Mesendoderm (in vitro differentiated cells): ENCODE measurements at regions not wholly inside any gene's neighbourhood (a gene's known extent, or its start where the extent isn't known, plus 50 kb on each side); places are given as distances from the start of the nearest gene placed in this dataset.

Source experiments
- DNase-seq: peaks from one replicate; pipeline ENCODE4 v3.0.0; 2013
- H2AK5ac ChIP-seq: 2 replicates; pipeline ENCODE4 v1.6.1; 2013; ENCODE audit warnings: low read length, inconsistent platforms
- H2BK120ac ChIP-seq: 2 replicates; pipeline ENCODE4 v1.6.1; 2013; ENCODE audit warnings: low read depth, mild to moderate bottlenecking, low read length, moderate library complexity, mixed read lengths
- H2BK15ac ChIP-seq: replicated peaks from 2 replicates; pipeline ENCODE4 v1.6.1; 2013; ENCODE audit warnings: low read depth, mild to moderate bottlenecking, moderate library complexity
- H2BK5ac ChIP-seq: 2 replicates; pipeline ENCODE4 v1.6.1; 2013; ENCODE audit warnings: low read length, inconsistent platforms
- H3K18ac ChIP-seq: 2 replicates; pipeline ENCODE4 v1.6.1; 2013; ENCODE audit warnings: mild to moderate bottlenecking, low read length, mixed read lengths
- H3K23ac ChIP-seq: one replicate; pipeline ENCODE4 v1.6.1; 2013; ENCODE audit warnings: low read length
- H3K27ac ChIP-seq: 2 replicates; pipeline ENCODE4 v1.5.1; 2013; ENCODE audit warnings: low read depth, mild to moderate bottlenecking, inconsistent platforms, low read length, moderate library complexity
- H3K27me3 ChIP-seq: 2 replicates; pipeline ENCODE4 v1.6.1; 2013; ENCODE audit warnings: low read length, control low read depth, mild to moderate bottlenecking, inconsistent platforms; ENCODE audit not compliant: insufficient read depth, poor library complexity
- H3K36me3 ChIP-seq: 2 replicates; pipeline ENCODE4 v1.6.1; 2013; ENCODE audit warnings: low read length, inconsistent platforms; ENCODE audit not compliant: control insufficient read depth, insufficient read depth
- H3K4ac ChIP-seq: one replicate; pipeline ENCODE4 v1.6.1; 2013; ENCODE audit warnings: low read depth, mild to moderate bottlenecking, low read length, moderate library complexity
- H3K4me1 ChIP-seq: 2 replicates; pipeline ENCODE4 v1.6.1; 2013; ENCODE audit warnings: low read depth, low read length, inconsistent platforms; ENCODE audit not compliant: control insufficient read depth
- H3K4me2 ChIP-seq: 2 replicates; pipeline ENCODE4 v1.6.1; 2013; ENCODE audit warnings: low read length
- H3K4me3 ChIP-seq: 2 replicates; pipeline ENCODE4 v1.5.1; 2013; ENCODE audit warnings: mild to moderate bottlenecking, low read length
- H3K56ac ChIP-seq: one replicate; pipeline ENCODE4 v1.6.1; 2013; ENCODE audit warnings: low read length
- H3K79me1 ChIP-seq: 2 replicates; pipeline ENCODE4 v1.6.1; 2013; ENCODE audit warnings: low read length, inconsistent platforms
- H3K79me2 ChIP-seq: 2 replicates; pipeline ENCODE4 v1.6.1; 2013; ENCODE audit warnings: mild to moderate bottlenecking, low read length; ENCODE audit not compliant: control insufficient read depth, insufficient read depth
- H3K9ac ChIP-seq: 2 replicates; pipeline ENCODE4 v1.6.1; 2013; ENCODE audit warnings: low read length, inconsistent platforms
- H4K5ac ChIP-seq: one replicate; pipeline ENCODE4 v1.6.1; 2013; ENCODE audit warnings: low read length
- H4K8ac ChIP-seq: one replicate; pipeline ENCODE4 v1.6.1; 2013; ENCODE audit warnings: low read depth, mild to moderate bottlenecking, control low read depth, low read length, moderate library complexity
- WGBS: extraction: QIAGEN DNeasy Blood & Tissue Kit; methylation state at CpG from one replicate; pipeline ENCODE4 v1.1.7; 2013; ENCODE audit warnings: low lambda C conversion rate, missing lambda C conversion rate; ENCODE audit not compliant: insufficient coverage; ENCODE audit errors: extremely low coverage; 5-methylcytosine and 5-hydroxymethylcytosine counted together

DNA sequence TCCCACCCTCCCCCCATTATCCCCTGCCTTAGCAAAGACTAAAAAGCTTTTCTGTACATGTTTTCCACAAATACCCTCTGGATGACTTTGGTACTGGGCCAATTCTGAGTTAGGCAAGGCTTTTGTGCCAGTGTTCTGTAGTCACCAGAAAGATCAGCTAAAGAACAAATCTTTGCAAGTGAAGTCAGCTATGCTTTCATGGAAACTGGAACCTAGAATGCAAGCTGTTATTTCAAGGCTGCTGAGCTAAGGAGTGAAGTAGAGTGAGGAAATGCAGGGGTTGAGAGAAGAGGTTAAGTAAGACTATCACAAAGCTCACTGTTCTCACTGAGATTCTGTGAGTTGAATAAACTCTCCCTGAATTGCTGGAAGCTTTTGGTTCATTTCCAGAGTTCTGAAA, 107.8 kb upstream of the CNTN3 start:
- no peak overlapping the region for H4K5ac ChIP-seq
- H3K4me2 ChIP-seq: no peak overlapping the region
- DNase-seq: no peak

DNA sequence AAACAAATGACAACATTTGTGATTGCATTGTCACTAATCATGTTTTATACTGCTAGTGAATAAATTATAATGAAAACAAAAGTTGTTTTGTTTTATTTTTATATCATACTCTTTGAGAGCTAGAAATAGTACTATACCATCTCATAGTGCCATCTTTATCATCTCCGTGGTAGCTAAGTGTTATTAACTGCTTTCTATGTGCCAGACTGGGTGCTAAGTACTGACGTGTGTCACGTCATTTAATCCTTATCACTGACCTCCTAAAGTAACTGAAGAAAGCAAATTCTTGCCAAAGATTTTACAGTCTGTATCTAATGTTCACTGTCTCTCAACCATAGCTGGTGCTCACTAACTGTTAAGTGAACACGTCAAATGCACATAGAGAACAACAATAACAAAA, 99.5 kb upstream of the CNTN3 start:
- Histone ChIP-seq H2AK5ac (no peak overlapping the region), H2BK5ac (no peak overlapping the region), H3K18ac (no peak overlapping the region), H3K4me3 (no peak overlapping the region), H3K9ac (no peak overlapping the region), H3K56ac (no peak overlapping the region), H4K5ac (no peak overlapping the region), H3K36me3 (no peaks in the 10 kb centered on the region), H3K4ac (no peak overlapping the region), H3K4me2 (no peak overlapping the region), H2BK15ac (no peak overlapping the region), H3K79me2 (no peaks in the 10 kb centered on the region), H3K79me1 (no peaks in the 10 kb centered on the region), H3K27ac (no peak overlapping the region), H2BK120ac (no peak overlapping the region), H3K4me1 (no peaks in the 10 kb centered on the region), H4K8ac (no peak overlapping the region), H3K27me3 (no peaks in the 10 kb centered on the region), H3K23ac (no peak overlapping the region)
- no CpG with 5 or more reads among the region's 4 CpGs for WGBS
- DNase-seq: no peak

More for the DNA sequence above, 107.8 kb upstream of the CNTN3 start:
- Histone ChIP-seq H3K27me3 (no peaks in the 10 kb centered on the region), H2BK120ac (no peak overlapping the region), H3K9ac (no peak overlapping the region), H3K4me3 (no peak overlapping the region), H4K8ac (no peak overlapping the region), H3K79me1 (no peaks in the 10 kb centered on the region), H2BK15ac (no peak overlapping the region), H3K56ac (no peak overlapping the region), H3K27ac (no peak overlapping the region), H3K18ac (no peak overlapping the region), H2AK5ac (no peak overlapping the region), H3K36me3 (no peaks in the 10 kb centered on the region), H3K4ac (no peak overlapping the region), H3K23ac (no peak overlapping the region), H3K79me2 (no peaks in the 10 kb centered on the region), H3K4me1 (no peaks in the 10 kb centered on the region), H2BK5ac (no peak overlapping the region)

DNA sequence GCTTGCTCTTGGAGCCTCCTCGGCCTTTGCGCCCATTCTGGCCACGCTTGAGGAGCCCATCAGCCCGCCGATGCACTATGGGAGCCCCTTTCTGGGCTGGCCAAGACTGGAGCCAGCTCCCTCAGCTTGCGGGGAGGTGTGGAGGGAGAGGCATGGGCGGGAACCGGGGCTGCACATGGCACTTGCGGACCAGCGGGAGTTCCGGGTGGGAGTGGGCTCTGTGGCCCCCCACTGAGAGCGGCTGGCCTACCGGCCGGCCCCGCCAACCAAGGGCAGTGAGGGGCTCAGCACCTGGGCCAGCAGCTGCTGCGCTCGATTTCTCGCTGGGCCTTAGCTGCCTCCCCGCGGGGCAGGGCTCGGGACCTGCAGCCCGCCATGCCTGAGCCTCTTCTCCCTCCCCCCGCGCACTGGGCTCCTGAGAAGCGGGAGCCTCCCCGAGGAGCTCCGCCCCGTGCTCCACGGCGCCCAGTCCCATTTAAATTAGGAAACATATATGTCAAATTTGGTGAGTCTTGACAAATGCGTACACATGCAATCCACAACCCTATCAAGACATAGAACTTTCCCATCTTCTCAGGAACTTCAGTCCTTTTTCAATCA, 97.6 kb upstream of the CNTN3 start:
- WGBS: no CpG with 5 or more reads among the region's 31 CpGs

DNA sequence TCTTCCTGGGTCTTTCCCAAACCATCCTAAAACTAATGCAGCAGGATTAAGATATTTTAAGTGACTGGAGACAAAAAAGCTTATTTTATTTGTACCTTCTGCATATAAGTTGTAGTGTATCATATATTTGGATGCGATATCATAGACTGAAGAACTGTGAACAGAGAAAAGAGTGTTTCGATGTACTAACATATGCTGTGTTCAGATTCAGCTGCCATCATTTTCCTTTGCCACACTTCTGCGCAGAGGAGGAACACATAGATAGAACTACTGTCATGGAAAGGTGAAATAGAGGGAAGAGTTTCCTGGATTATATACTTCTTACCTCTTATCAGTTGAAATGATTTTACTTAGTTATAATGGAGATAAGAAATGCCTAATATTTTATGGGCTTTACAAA, 95.5 kb upstream of the CNTN3 start:
- DNase-seq: no peak
- no CpG with 5 or more reads among the region's 3 CpGs for WGBS
- H3K27me3 ChIP-seq: no peaks in the 10 kb centered on the region
- H3K56ac ChIP-seq: no peak overlapping the region
- H4K5ac ChIP-seq: no peak overlapping the region
- H3K4me2 ChIP-seq: no peak overlapping the region
- H4K8ac ChIP-seq: no peak overlapping the region
- H3K79me2 ChIP-seq: no peaks in the 10 kb centered on the region
- no peak overlapping the region for H2AK5ac ChIP-seq
- H3K23ac ChIP-seq: no peak overlapping the region
- H3K4me3 ChIP-seq: no peak overlapping the region
- H2BK5ac ChIP-seq: no peak overlapping the region
- H3K36me3 ChIP-seq: no peaks in the 10 kb centered on the region
- H3K4me1 ChIP-seq: no peaks in the 10 kb centered on the region
- no peak overlapping the region for H3K4ac ChIP-seq
- no peak overlapping the region for H3K18ac ChIP-seq
- H2BK120ac ChIP-seq: no peak overlapping the region
- H2BK15ac ChIP-seq: no peak overlapping the region
- no peak overlapping the region for H3K9ac ChIP-seq
- H3K79me1 ChIP-seq: no peaks in the 10 kb centered on the region
- H3K27ac ChIP-seq: no peak overlapping the region

More for the DNA sequence above, 97.6 kb upstream of the CNTN3 start:
- Histone ChIP-seq H3K9ac (no peak overlapping the region), H3K27me3 (no peaks in the 10 kb centered on the region), H3K56ac (no peak overlapping the region), H2BK120ac (no peak overlapping the region), H3K18ac (no peak overlapping the region), H3K79me2 (no peaks in the 10 kb centered on the region), H2AK5ac (no peak overlapping the region), H3K4me1 (no peaks in the 10 kb centered on the region), H3K36me3 (no peaks in the 10 kb centered on the region), H3K4me2 (no peak overlapping the region), H3K4ac (no peak overlapping the region), H3K27ac (no peak overlapping the region), H4K8ac (no peak overlapping the region), H3K23ac (no peak overlapping the region), H2BK5ac (no peak overlapping the region), H4K5ac (no peak overlapping the region), H3K79me1 (no peaks in the 10 kb centered on the region), H2BK15ac (no peak overlapping the region), H3K4me3 (no peak overlapping the region)
- no peak for DNase-seq

DNA sequence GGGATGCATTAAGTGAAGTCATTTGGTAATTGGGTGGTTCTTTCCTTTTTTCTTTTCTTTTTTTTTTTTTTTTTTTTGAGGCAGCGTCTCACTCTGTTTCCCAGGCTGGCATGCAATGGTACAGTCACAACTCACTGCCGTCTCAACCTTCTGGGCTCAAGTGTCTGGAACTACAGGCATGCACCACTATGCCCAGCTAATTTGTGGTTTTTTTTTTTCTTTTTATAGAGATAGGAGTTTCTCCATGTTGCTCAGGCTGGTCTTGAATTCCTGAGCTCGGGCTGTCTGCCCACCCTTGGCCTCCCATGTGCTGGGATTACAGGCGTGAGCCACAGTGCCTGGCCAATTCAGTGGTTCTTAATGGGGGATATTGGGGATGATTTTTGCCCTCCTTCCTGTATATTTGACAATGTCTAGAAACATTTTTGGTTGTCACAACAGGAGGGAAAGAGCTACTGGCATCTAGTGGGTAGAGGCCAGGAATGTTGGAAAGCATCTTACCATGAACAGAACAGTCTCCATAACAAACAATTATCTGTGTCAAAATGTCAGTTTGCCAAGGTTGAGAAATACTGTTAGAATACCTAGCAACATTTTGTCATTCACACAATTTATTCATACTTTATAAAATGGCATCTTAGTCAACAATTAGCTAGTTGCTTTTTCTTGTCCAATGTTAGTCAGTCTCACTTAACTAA, 79.4 kb upstream of the CNTN3 start:
- H3K79me1 ChIP-seq: no peaks in the 10 kb centered on the region
- H2AK5ac ChIP-seq: no peak overlapping the region
- H3K4me3 ChIP-seq: no peak overlapping the region
- H3K4me2 ChIP-seq: no peak overlapping the region
- no peaks in the 10 kb centered on the region for H3K79me2 ChIP-seq
- H3K4ac ChIP-seq: no peak overlapping the region
- H3K27me3 ChIP-seq: no peaks in the 10 kb centered on the region
- no peak overlapping the region for H4K5ac ChIP-seq
- no peak overlapping the region for H3K56ac ChIP-seq
- no peak overlapping the region for H3K18ac ChIP-seq
- no peaks in the 10 kb centered on the region for H3K36me3 ChIP-seq
- H2BK120ac ChIP-seq: no peak overlapping the region
- no peak for DNase-seq
- no peak overlapping the region for H3K27ac ChIP-seq
- no peak overlapping the region for H3K9ac ChIP-seq
- H3K23ac ChIP-seq: no peak overlapping the region
- H3K4me1 ChIP-seq: no peaks in the 10 kb centered on the region
- no peak overlapping the region for H4K8ac ChIP-seq
- no peak overlapping the region for H2BK15ac ChIP-seq
- no CpG with 5 or more reads among the region's 4 CpGs for WGBS
- H2BK5ac ChIP-seq: no peak overlapping the region

DNA sequence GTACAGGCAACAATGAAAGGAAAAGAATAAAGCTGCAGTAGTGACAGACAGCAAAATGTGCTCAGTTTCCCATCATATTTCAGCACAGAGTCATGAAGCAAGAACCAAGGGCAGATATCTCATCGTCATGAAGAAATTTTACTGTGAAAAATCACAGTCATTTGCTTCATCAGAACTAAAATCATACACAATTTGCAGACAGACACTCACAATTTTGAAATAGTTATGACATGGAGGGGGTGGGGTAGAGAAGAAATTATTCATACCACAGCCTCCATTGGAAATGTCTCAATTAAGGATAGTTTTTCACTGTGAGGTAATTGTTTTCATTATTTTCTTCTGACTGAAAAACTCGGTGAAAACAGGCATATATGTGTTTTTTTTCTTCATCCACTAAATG, 78.8 kb upstream of the CNTN3 start:
- no peak overlapping the region for H3K56ac ChIP-seq
- no peaks in the 10 kb centered on the region for H3K4me1 ChIP-seq
- no peak overlapping the region for H3K27ac ChIP-seq
- H3K36me3 ChIP-seq: no peaks in the 10 kb centered on the region
- H3K9ac ChIP-seq: no peak overlapping the region
- no peaks in the 10 kb centered on the region for H3K79me1 ChIP-seq
- no peak overlapping the region for H3K4me2 ChIP-seq
- no peak overlapping the region for H3K23ac ChIP-seq
- no CpG with 5 or more reads among the region's 2 CpGs for WGBS
- no peak overlapping the region for H2BK5ac ChIP-seq
- no peak overlapping the region for H2BK15ac ChIP-seq
- H3K18ac ChIP-seq: no peak overlapping the region
- H4K5ac ChIP-seq: no peak overlapping the region
- DNase-seq: no peak
- H4K8ac ChIP-seq: no peak overlapping the region
- no peaks in the 10 kb centered on the region for H3K79me2 ChIP-seq
- H3K4ac ChIP-seq: no peak overlapping the region
- H2BK120ac ChIP-seq: no peak overlapping the region
- H3K27me3 ChIP-seq: no peaks in the 10 kb centered on the region
- no peak overlapping the region for H2AK5ac ChIP-seq
- H3K4me3 ChIP-seq: no peak overlapping the region
